ENCODE measurements at regions not wholly inside any gene's neighbourhood (a gene's known extent, or its start where the extent isn't known, plus 50 kb on each side); places are given as distances from the start of the nearest gene placed in this dataset.
A peak's percentile ranks its signal among the peaks of the same experiment; 100 is the strongest.

- FAIRE-seq (peak; percentile 60), DNase-seq (ENCODE audit: low spot score) (no peak)
These were observed 624.9 kb upstream of the GRAMD2B start for GRCh38 chr5:125798307-125798706.

- no peak for FAIRE-seq
- no peak for DNase-seq (ENCODE audit: low spot score)
These were observed 610.6 kb upstream of the GRAMD2B start for GRCh38 chr5:125812651-125813050.

GRCh38 chr5:125813221-125813974 lies 609.8 kb upstream of the GRAMD2B start:
- FAIRE-seq (no peak), DNase-seq (ENCODE audit: low spot score) (no peak)

GRCh38 chr5:125814119-125814518 lies 609.1 kb upstream of the GRAMD2B start:
- FAIRE-seq (no peak), DNase-seq (ENCODE audit: low spot score) (no peak)

GRCh38 chr5:125823572-125823971 lies 599.6 kb upstream of the GRAMD2B start:
- FAIRE-seq (no peak), DNase-seq (ENCODE audit: low spot score) (no peak)

- DNase-seq (ENCODE audit: low spot score) (no peak), FAIRE-seq (no peak)
These were observed 597.0 kb upstream of the GRAMD2B start for GRCh38 chr5:125826214-125826613.

- FAIRE-seq (no peak), DNase-seq (ENCODE audit: low spot score) (no peak)
These were observed 593.9 kb upstream of the GRAMD2B start for GRCh38 chr5:125829349-125829748.

- no peak for DNase-seq (ENCODE audit: low spot score)
- FAIRE-seq: no peak
These were observed 589.8 kb upstream of the GRAMD2B start for GRCh38 chr5:125833398-125833797.

GRCh38 chr5:125834438-125835115 lies 588.6 kb upstream of the GRAMD2B start:
- DNase-seq (ENCODE audit: low spot score) (no peak), FAIRE-seq (no peak)

GRCh38 chr5:125835293-125836172 lies 587.7 kb upstream of the GRAMD2B start:
- FAIRE-seq: no peak
- DNase-seq (ENCODE audit: low spot score): no peak

GRCh38 chr5:125836256-125836655 lies 587.0 kb upstream of the GRAMD2B start:
- no peak for FAIRE-seq
- DNase-seq (ENCODE audit: low spot score): no peak

GRCh38 chr5:125837866-125838265 lies 585.3 kb upstream of the GRAMD2B start:
- no peak for DNase-seq (ENCODE audit: low spot score)
- no peak for FAIRE-seq

GRCh38 chr5:125847561-125847960 lies 575.6 kb upstream of the GRAMD2B start:
- FAIRE-seq: no peak

GRCh38 chr5:125848751-125849150 lies 574.5 kb upstream of the GRAMD2B start:
- no peak for FAIRE-seq
- no peak for DNase-seq (ENCODE audit: low spot score)

More at GRCh38 chr5:125847561-125847960, 575.6 kb upstream of the GRAMD2B start:
- no peak for DNase-seq (ENCODE audit: low spot score)

- DNase-seq (ENCODE audit: low spot score) (no peak), FAIRE-seq (no peak)
These were observed 566.3 kb upstream of the GRAMD2B start for GRCh38 chr5:125856949-125857348.

- no peak for DNase-seq (ENCODE audit: low spot score)
- FAIRE-seq: no peak
These were observed 559.6 kb upstream of the GRAMD2B start for GRCh38 chr5:125863579-125863978.

- no peak for DNase-seq (ENCODE audit: low spot score)
- no peak for FAIRE-seq
These were observed 557.9 kb upstream of the GRAMD2B start for GRCh38 chr5:125865166-125865815.

GRCh38 chr5:125868036-125868435 lies 555.2 kb upstream of the GRAMD2B start:
- DNase-seq (ENCODE audit: low spot score) (no peak), FAIRE-seq (no peak)

- FAIRE-seq (no peak), DNase-seq (ENCODE audit: low spot score) (no peak)
These were observed 553.0 kb upstream of the GRAMD2B start for GRCh38 chr5:125870256-125870655.

GRCh38 chr5:125874057-125874456 lies 549.2 kb upstream of the GRAMD2B start:
- DNase-seq (ENCODE audit: low spot score) (no peak), FAIRE-seq (no peak)

GRCh38 chr5:125874717-125875116 lies 548.5 kb upstream of the GRAMD2B start:
- DNase-seq (ENCODE audit: low spot score) (no peak), FAIRE-seq (no peak)

Data from RCC 7860 (cell line).